ENCODE measurements at regions not wholly inside any gene's neighbourhood (a gene's known extent, or its start where the extent isn't known, plus 50 kb on each side); places are given as distances from the start of the nearest gene placed in this dataset.

DNA sequence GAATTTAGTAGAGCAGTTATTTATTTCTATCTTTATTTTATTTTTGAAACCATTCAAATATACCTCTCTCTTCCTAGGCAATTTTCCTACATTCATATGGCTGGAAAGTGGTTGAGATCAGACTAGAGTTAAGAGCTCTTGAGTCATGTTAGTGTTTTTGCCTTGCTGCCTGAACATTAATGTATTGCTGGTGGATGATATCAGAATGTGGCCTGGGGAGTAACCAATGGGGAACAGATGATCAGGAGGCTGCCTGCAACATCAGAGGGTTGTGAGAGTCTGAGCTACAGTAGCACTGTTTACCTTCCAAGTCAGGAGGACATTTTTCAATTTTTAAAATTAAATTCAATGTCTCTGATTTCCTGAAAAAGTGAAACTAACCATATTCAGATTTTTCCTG, 166.3 kb upstream of the TRHDE start:
- no peak overlapping the region for H2AK9ac ChIP-seq (replicated peaks; ENCODE audit: low read depth, low read length, poor library complexity)
- H3K9me3 ChIP-seq (ENCODE audit: control insufficient read depth, insufficient read depth, low read length) = no peaks in the 10 kb centered on the region
- CTCF ChIA-PET = no interaction called here
- intact Hi-C loops (cut with micrococcal nuclease) (no loop called here), dilution Hi-C loops (cut with HindIII; ENCODE audit: low sequenced_read_pairs, unreplicated experiment) (no loop called here), in situ Hi-C loops (cut with MboI; ENCODE audit: low sequenced_read_pairs) (no loop called here)
- H3K56ac ChIP-seq (ENCODE audit: extremely low read depth, insufficient read depth, low read length) = no peak overlapping the region
- POLR2A ChIA-PET (ENCODE audit: unreplicated experiment) = no interaction called here
- H3K27ac ChIP-seq (ENCODE audit: insufficient read depth, low read length) = no peak overlapping the region
- no peaks in the 10 kb centered on the region for H3K4me1 ChIP-seq (ENCODE audit: control insufficient read depth, insufficient read depth, low read length)
- H3K4me2 ChIP-seq (ENCODE audit: low read depth, low read length) = no peak overlapping the region
- H3K79me1 ChIP-seq (ENCODE audit: low read depth in 1 of 2, low read length in 2 of 2) = no peaks in the 10 kb centered on the region
- H3K23ac ChIP-seq (ENCODE audit: low read depth, low read length) = no peak overlapping the region
- no peak overlapping the region for H2BK120ac ChIP-seq (ENCODE audit: low read depth, low read length)
- no peak for DNase-seq
- no peak overlapping the region for H3K4me3 ChIP-seq (ENCODE audit: insufficient read depth, low read depth, low read length)
- no peak overlapping the region for H3K18ac ChIP-seq (ENCODE audit: low read depth, low read length)
- no peak overlapping the region for H4K8ac ChIP-seq (ENCODE audit: low read depth in 2 of 2, low read length in 2 of 2)
- no peak overlapping the region for H2BK20ac ChIP-seq (ENCODE audit: low read depth, low read length)
- H4K91ac ChIP-seq (ENCODE audit: insufficient read depth, low read depth, low read length) = no peak overlapping the region
- H3K27me3 ChIP-seq (ENCODE audit: control insufficient read depth, insufficient read depth, low read length) = peaks cover 3% of the 10 kb centered on the region; the same call in 1 of the 2 replicates
- no peak overlapping the region for H3K4ac ChIP-seq (ENCODE audit: low read depth, low read length)
- no peak overlapping the region for H4K5ac ChIP-seq (ENCODE audit: low read depth, low read length)
- H2BK15ac ChIP-seq (ENCODE audit: low read depth, low read length) = no peak overlapping the region
- ATAC-seq (ENCODE audit: low read depth) = no peak
- no peak overlapping the region for H2AK5ac ChIP-seq (ENCODE audit: low read depth, low read length)
- H4K20me1 ChIP-seq (ENCODE audit: insufficient read depth, low read length) = no peaks in the 10 kb centered on the region
- H3K14ac ChIP-seq (replicated peaks; ENCODE audit: low read depth, low read length) = no peak overlapping the region
- TF ChIP-seq CHD1 (IDR thresholded peaks at IDR 0.05; ENCODE audit: low read depth, low read length) (no peak), MXI1 (IDR thresholded peaks at IDR 0.05; ENCODE audit: borderline replicate concordance, low read depth, low read length) (no peak), POLR2A (IDR thresholded peaks at IDR 0.05; ENCODE audit: low read depth, low read length) (no peak), MAZ (IDR thresholded peaks at IDR 0.05; ENCODE audit: borderline replicate concordance, low read depth, low read length) (no peak), RAD21 (IDR thresholded peaks at IDR 0.05; ENCODE audit: low read length) (no peak), RCOR1 (IDR thresholded peaks at IDR 0.05; ENCODE audit: insufficient replicate concordance, low read length) (no peak), FOS (IDR thresholded peaks at IDR 0.05; ENCODE audit: low read depth, low read length) (no peak), CEBPB (IDR thresholded peaks at IDR 0.05; ENCODE audit: low read depth, low read length) (no peak), SMC3 (IDR thresholded peaks at IDR 0.05; ENCODE audit: low read depth, low read length) (no peak), RFX5 (IDR thresholded peaks at IDR 0.05; ENCODE audit: low read depth, low read length) (no peak)
- TF ChIP-seq, protein P1, sequence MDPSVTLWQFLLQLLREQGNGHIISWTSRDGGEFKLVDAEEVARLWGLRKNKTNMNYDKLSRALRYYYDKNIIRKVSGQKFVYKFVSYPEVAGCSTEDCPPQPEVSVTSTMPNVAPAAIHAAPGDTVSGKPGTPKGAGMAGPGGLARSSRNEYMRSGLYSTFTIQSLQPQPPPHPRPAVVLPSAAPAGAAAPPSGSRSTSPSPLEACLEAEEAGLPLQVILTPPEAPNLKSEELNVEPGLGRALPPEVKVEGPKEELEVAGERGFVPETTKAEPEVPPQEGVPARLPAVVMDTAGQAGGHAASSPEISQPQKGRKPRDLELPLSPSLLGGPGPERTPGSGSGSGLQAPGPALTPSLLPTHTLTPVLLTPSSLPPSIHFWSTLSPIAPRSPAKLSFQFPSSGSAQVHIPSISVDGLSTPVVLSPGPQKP (IDR thresholded peaks at IDR 0.05; ENCODE audit: borderline replicate concordance, low read depth, low read length) = no peak
- BruUV-seq (replicated peaks) = no TSS peak
- no peak overlapping the region for H2BK5ac ChIP-seq (ENCODE audit: low read depth, low read length, poor library complexity, severe bottlenecking)
- H2AFZ ChIP-seq (replicated peaks; ENCODE audit: low read length, poor library complexity) = no peak overlapping the region
- H3K36me3 ChIP-seq (ENCODE audit: control insufficient read depth, insufficient read depth, low read length) = no peaks in the 10 kb centered on the region
- no peak overlapping the region for H3K9ac ChIP-seq (ENCODE audit: low read depth, low read length)
- no peaks in the 10 kb centered on the region for H3K9me1 ChIP-seq (ENCODE audit: insufficient read depth, low read length)
